ENCODE measurements at regions not wholly inside any gene's neighbourhood (a gene's known extent, or its start where the extent isn't known, plus 50 kb on each side); places are given as distances from the start of the nearest gene placed in this dataset.

GRCh38 chr19:29878973-29879654 is 62.9 kb upstream of the URI1 start:
- TF ChIP-seq, protein P1, sequence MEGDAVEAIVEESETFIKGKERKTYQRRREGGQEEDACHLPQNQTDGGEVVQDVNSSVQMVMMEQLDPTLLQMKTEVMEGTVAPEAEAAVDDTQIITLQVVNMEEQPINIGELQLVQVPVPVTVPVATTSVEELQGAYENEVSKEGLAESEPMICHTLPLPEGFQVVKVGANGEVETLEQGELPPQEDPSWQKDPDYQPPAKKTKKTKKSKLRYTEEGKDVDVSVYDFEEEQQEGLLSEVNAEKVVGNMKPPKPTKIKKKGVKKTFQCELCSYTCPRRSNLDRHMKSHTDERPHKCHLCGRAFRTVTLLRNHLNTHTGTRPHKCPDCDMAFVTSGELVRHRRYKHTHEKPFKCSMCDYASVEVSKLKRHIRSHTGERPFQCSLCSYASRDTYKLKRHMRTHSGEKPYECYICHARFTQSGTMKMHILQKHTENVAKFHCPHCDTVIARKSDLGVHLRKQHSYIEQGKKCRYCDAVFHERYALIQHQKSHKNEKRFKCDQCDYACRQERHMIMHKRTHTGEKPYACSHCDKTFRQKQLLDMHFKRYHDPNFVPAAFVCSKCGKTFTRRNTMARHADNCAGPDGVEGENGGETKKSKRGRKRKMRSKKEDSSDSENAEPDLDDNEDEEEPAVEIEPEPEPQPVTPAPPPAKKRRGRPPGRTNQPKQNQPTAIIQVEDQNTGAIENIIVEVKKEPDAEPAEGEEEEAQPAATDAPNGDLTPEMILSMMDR (IDR thresholded peaks at IDR 0.05; ENCODE audit: insufficient read depth, low read length, poor library complexity, severe bottlenecking) = no peak
- TF ChIP-seq EZH2phosphoT487 (conservative IDR thresholded peaks at IDR 0.05; ENCODE audit: low read length) = no peak
